ENCODE measurements at regions not wholly inside any gene's neighbourhood (a gene's known extent, or its start where the extent isn't known, plus 50 kb on each side); places are given as distances from the start of the nearest gene placed in this dataset.

GRCh38 chr12:116404913-116405611, 127.6 kb upstream of the MED13L start:
- no peak for DNase-seq

GRCh38 chr12:116406529-116406928, 129.0 kb upstream of the MED13L start:
- DNase-seq, result no peak

GRCh38 chr12:116408489-116409250, 131.2 kb upstream of the MED13L start:
- no peak for DNase-seq

- no peak for DNase-seq
Observed at GRCh38 chr12:116411977-116412376, 134.5 kb upstream of the MED13L start.

- no peak for DNase-seq
Observed at GRCh38 chr12:116414891-116415290, 137.4 kb upstream of the MED13L start.

GRCh38 chr12:116415408-116416108, 138.1 kb upstream of the MED13L start:
- no peak for DNase-seq

- no peak for DNase-seq
Observed at GRCh38 chr12:116416166-116416565, 138.7 kb upstream of the MED13L start.

GRCh38 chr12:116418551-116418950, 140.6 kb upstream of the MAP1LC3B2 start:
- no peak for DNase-seq

GRCh38 chr12:116420227-116420880, 138.8 kb upstream of the MAP1LC3B2 start:
- DNase-seq, result no peak

- no peak for DNase-seq
Observed at GRCh38 chr12:116421785-116422538, 137.2 kb upstream of the MAP1LC3B2 start.

- DNase-seq, result no peak
Observed at GRCh38 chr12:116423094-116423493, 136.1 kb upstream of the MAP1LC3B2 start.

- no peak for DNase-seq
Observed at GRCh38 chr12:116425256-116426193, 133.7 kb upstream of the MAP1LC3B2 start.

- no peak for DNase-seq
Observed at GRCh38 chr12:116426391-116427136, 132.6 kb upstream of the MAP1LC3B2 start.

- DNase-seq, result no peak
Observed at GRCh38 chr12:116427200-116427930, 131.8 kb upstream of the MAP1LC3B2 start.

- DNase-seq, result no peak
Observed at GRCh38 chr12:116429826-116430360, 129.3 kb upstream of the MAP1LC3B2 start.

- DNase-seq, result no peak
Observed at GRCh38 chr12:116430911-116431565, 128.1 kb upstream of the MAP1LC3B2 start.

GRCh38 chr12:116431677-116432300, 127.4 kb upstream of the MAP1LC3B2 start:
- DNase-seq, result no peak

- DNase-seq, result no peak
Observed at GRCh38 chr12:116432314-116432750, 126.8 kb upstream of the MAP1LC3B2 start.
